SK-N-SH (cell line): ENCODE measurements at regions not wholly inside any gene's neighbourhood (a gene's known extent, or its start where the extent isn't known, plus 50 kb on each side); places are given as distances from the start of the nearest gene placed in this dataset.

Experiments used
- CTCF ChIA-PET: fragments of 300-600, 350-600 bp; formaldehyde crosslinking; extraction: SDS; loops from one replicate; lab custom pipeline; 2021; lab: Yijun Ruan, JAX
- POLR2A ChIA-PET: fragments of 350-600 bp; sonication (Branson Sonifier 250); formaldehyde crosslinking; extraction: SDS; loops from one replicate; lab custom pipeline; 2020; ENCODE audit warnings: antibody characterized with exemption, inconsistent platforms; lab: Yijun Ruan, JAX
- DNase-seq: peaks from one replicate; pipeline ENCODE4 v3.0.0; 2012
- H2AFZ ChIP-seq: fragments of 200-600 bp; sonication (generic); 2 replicates; pipeline ENCODE4 v1.8.1; 2016; ENCODE audit warnings: antibody characterized with exemption, mild to moderate bottlenecking, low read depth
- H3F3A ChIP-seq: fragments of 200-600 bp; sonication (generic); replicated peaks from 2 replicates; pipeline ENCODE3; 2016; ENCODE audit warnings: antibody characterized with exemption, mild to moderate bottlenecking; ENCODE audit not compliant: insufficient read depth
- H3K27ac ChIP-seq, 2 experiments: fragments of 200-500 bp in 1 of 2; fragments of 200-600 bp in 1 of 2; sonication (Bioruptor generic) in 1 of 2; sonication (generic), shearing (Covaris generic) in 1 of 2; 2 replicates each; pipeline versions ENCODE4 v1.5.1 to v1.6.1; 2014 to 2016; ENCODE audit warnings: low read depth in 2 of 2, inconsistent platforms in 1 of 2, low read length in 1 of 2, mild to moderate bottlenecking in 1 of 2, mixed read lengths in 1 of 2
- H3K27me3 ChIP-seq: fragments of 200-600 bp; sonication (generic), shearing (Covaris generic); 2 replicates; pipeline ENCODE4 v1.6.1; 2016; ENCODE audit warnings: mixed run types; ENCODE audit not compliant: insufficient read depth
- H3K36me3 ChIP-seq, 2 experiments: fragments of 200-500 bp in 1 of 2; fragments of 200-600 bp in 1 of 2; sonication (Bioruptor generic) in 1 of 2; sonication (generic) in 1 of 2; replicated peaks in 1 of 2; 2 replicates each; pipeline versions ENCODE3 to v1.5.1; 2014 to 2016; ENCODE audit warnings: low read length in 1 of 2, mild to moderate bottlenecking in 1 of 2; ENCODE audit not compliant: insufficient read depth in 2 of 2, control insufficient read depth in 1 of 2
- H3K4me1 ChIP-seq, 2 experiments: fragments of 200-500 bp in 1 of 2; fragments of 200-600 bp in 1 of 2; sonication (Bioruptor generic) in 1 of 2; sonication (generic), shearing (Covaris generic) in 1 of 2; 2 replicates each; pipeline versions ENCODE4 v1.5.1 to v1.6.1; 2014 to 2016; ENCODE audit warnings: low read depth in 1 of 2, low read length in 1 of 2, mixed run types in 1 of 2; ENCODE audit not compliant: insufficient read depth in 2 of 2, control insufficient read depth in 1 of 2
- H3K4me2 ChIP-seq: fragments of 200-600 bp; sonication (generic), shearing (Covaris generic); 2 replicates; pipeline ENCODE4 v1.6.1; 2017; ENCODE audit warnings: mixed run types
- H3K4me3 ChIP-seq, 2 experiments: fragments of 200-500 bp in 1 of 2; fragments of 200-600 bp in 1 of 2; sonication (Bioruptor generic) in 1 of 2; sonication (generic), shearing (Covaris generic) in 1 of 2; 2 replicates each; pipeline versions ENCODE4 v1.5.1 to v1.8.1; 2014 to 2016; ENCODE audit warnings: low read depth in 2 of 2, inconsistent platforms in 1 of 2, low read length in 1 of 2, mild to moderate bottlenecking in 1 of 2, mixed read lengths in 1 of 2, moderate library complexity in 1 of 2
- H3K79me2 ChIP-seq: fragments of 200-600 bp; sonication (generic); 2 replicates; pipeline ENCODE4 v1.8.1; 2017; ENCODE audit warnings: mild to moderate bottlenecking; ENCODE audit not compliant: insufficient read depth
- H3K9ac ChIP-seq: fragments of 200-600 bp; sonication (generic); 2 replicates; pipeline ENCODE4 v1.6.1; 2017; ENCODE audit warnings: mixed run types
- H3K9me2 ChIP-seq: fragments of 200-600 bp; sonication (generic); 2 replicates; pipeline ENCODE4 v1.6.1; 2017; ENCODE audit warnings: mixed run types
- H3K9me3 ChIP-seq: fragments of 200-600 bp; sonication (generic); 2 replicates; pipeline ENCODE4 v1.6.1; 2017; ENCODE audit warnings: mixed run types, mild to moderate bottlenecking, moderate library complexity
- H4K20me1 ChIP-seq: fragments of 200-600 bp; sonication (generic); 2 replicates; pipeline ENCODE4 v1.6.1; 2017; ENCODE audit warnings: mild to moderate bottlenecking, mixed run types; ENCODE audit not compliant: insufficient read depth
- CTCF ChIP-seq: fragments of 200-600 bp; sonication (generic); IDR thresholded peaks from 2 replicates; pipeline ENCODE4 v1.6.1; 2017; ENCODE audit warnings: antibody characterized with exemption, mild to moderate bottlenecking, moderate library complexity
- ELF1 ChIP-seq: IDR thresholded peaks from 2 replicates; pipeline ENCODE4 v1.4.0; 2012
- EP300 ChIP-seq, 2 experiments: IDR thresholded peaks; 2 replicates each; pipeline versions ENCODE4 v1.4.0 to v1.6.1; 2012; ENCODE audit warnings: borderline replicate concordance in 1 of 2, low read depth in 1 of 2, low read length in 1 of 2
- GABPA ChIP-seq: IDR thresholded peaks from 2 replicates; pipeline ENCODE4 v1.4.0; 2012; ENCODE audit warnings: low read depth, mild to moderate bottlenecking
- IRF3 ChIP-seq: fragments of 150-350 bp; IDR thresholded peaks from 2 replicates; pipeline ENCODE4 v1.6.1; 2016; ENCODE audit warnings: mild to moderate bottlenecking, low read depth, low read length
- JUND ChIP-seq: IDR thresholded peaks from 2 replicates; pipeline ENCODE4 v1.4.0; 2012
- NRF1 ChIP-seq: IDR thresholded peaks from 2 replicates; pipeline ENCODE4 v1.6.1; 2012; ENCODE audit warnings: low read depth, mild to moderate bottlenecking, low read length
- POLR2AphosphoS5 ChIP-seq: IDR thresholded peaks from 2 replicates; pipeline ENCODE4 v1.6.1; 2012; ENCODE audit warnings: low read depth, low read length
- RAD21 ChIP-seq: IDR thresholded peaks from 2 replicates; pipeline ENCODE4 v1.6.1; 2012; ENCODE audit warnings: mild to moderate bottlenecking, low read length
- REST ChIP-seq: IDR thresholded peaks from 2 replicates; pipeline ENCODE4 v1.6.1; 2012; ENCODE audit warnings: mild to moderate bottlenecking, low read depth, low read length, moderate library complexity
- SMC3 ChIP-seq: IDR thresholded peaks from 2 replicates; pipeline ENCODE4 v1.6.1; 2012; ENCODE audit warnings: low read depth, low read length, improper control_type of control experiment
- TAF1 ChIP-seq: IDR thresholded peaks from 2 replicates; pipeline ENCODE4 v1.6.1; 2012; ENCODE audit warnings: low read depth, mild to moderate bottlenecking, low read length, moderate library complexity, borderline replicate concordance
- USF1 ChIP-seq: IDR thresholded peaks from 2 replicates; pipeline ENCODE4 v1.4.0; 2012; ENCODE audit warnings: low read depth, borderline replicate concordance
- WGBS: methylation state at CpG from one replicate; pipeline ENCODE4 v1.1.6; 2017; ENCODE audit warnings: low lambda C conversion rate; 5-methylcytosine and 5-hydroxymethylcytosine counted together

GRCh38 chr2:185967335-185967734, 228.7 kb downstream of the FSIP2 start (continued):
- TF ChIP-seq IRF3: no peak
- TF ChIP-seq EP300 (IDR thresholded peaks at IDR 0.05; ENCODE audit: borderline replicate concordance in 1 of 2, low read depth in 1 of 2, low read length in 1 of 2): no peak
- TF ChIP-seq USF1: no peak
- no peak for TF ChIP-seq CTCF

- Histone ChIP-seq H3K27me3 (no peaks in the 10 kb centered on the region), H3K79me2 (no peaks in the 10 kb centered on the region), H3K4me2 (no peak overlapping the region), H3K9me2 (no peaks in the 10 kb centered on the region), H3K9me3 (no peaks in the 10 kb centered on the region), H3K36me3 (no peaks in the 10 kb centered on the region), H3K4me3 (no peak overlapping the region), H4K20me1 (no peaks in the 10 kb centered on the region), H3K9ac (no peak overlapping the region), H2AFZ (no peak overlapping the region), H3F3A (no peaks in the 10 kb centered on the region), H3K27ac (no peak overlapping the region), H3K4me1 (peaks cover 0 to 2% of the 10 kb centered on the region in 2 experiments; a peak in 1 of 4 replicates)
- WGBS: 87% methylated on average over 3 of the region's 3 CpGs
- DNase-seq: no peak
- ChIA-PET CTCF (interaction anchor here (1.0 kb wide), 1 partner anchor 9 kb away, joined by 3 read pairs; no protein-coding TSS in a partner anchor), POLR2A (no interaction called here)
- no peak for TF ChIP-seq TAF1
- no peak for TF ChIP-seq REST
- no peak for TF ChIP-seq POLR2AphosphoS5
- TF ChIP-seq JUND: no peak
- no peak for TF ChIP-seq ELF1
- no peak for TF ChIP-seq RAD21
- TF ChIP-seq NRF1: no peak
- no peak for TF ChIP-seq GABPA
- TF ChIP-seq SMC3: no peak
Measured at GRCh38 chr2:185970148-185970852, 231.7 kb downstream of the FSIP2 start.
